ENCODE measurements at regions not wholly inside any gene's neighbourhood (a gene's known extent, or its start where the extent isn't known, plus 50 kb on each side); places are given as distances from the start of the nearest gene placed in this dataset.

- DNase-seq (ENCODE audit: low read depth): no peak
- no peak for TF ChIP-seq CTCF (IDR thresholded peaks at IDR 0.05; ENCODE audit: insufficient read depth, low read length)
- H3K4me3 ChIP-seq (ENCODE audit: low read depth, low read length): no peak overlapping the region
Measured at GRCh38 chr2:2640818-2641217, 309.7 kb upstream of the MYT1L start.

- no peak overlapping the region for H3K4me3 ChIP-seq (ENCODE audit: low read depth, low read length)
- no peak for TF ChIP-seq CTCF (IDR thresholded peaks at IDR 0.05; ENCODE audit: insufficient read depth, low read length)
- no peak for DNase-seq (ENCODE audit: low read depth)
Measured at GRCh38 chr2:2640371-2640770, 309.3 kb upstream of the MYT1L start.

DNA sequence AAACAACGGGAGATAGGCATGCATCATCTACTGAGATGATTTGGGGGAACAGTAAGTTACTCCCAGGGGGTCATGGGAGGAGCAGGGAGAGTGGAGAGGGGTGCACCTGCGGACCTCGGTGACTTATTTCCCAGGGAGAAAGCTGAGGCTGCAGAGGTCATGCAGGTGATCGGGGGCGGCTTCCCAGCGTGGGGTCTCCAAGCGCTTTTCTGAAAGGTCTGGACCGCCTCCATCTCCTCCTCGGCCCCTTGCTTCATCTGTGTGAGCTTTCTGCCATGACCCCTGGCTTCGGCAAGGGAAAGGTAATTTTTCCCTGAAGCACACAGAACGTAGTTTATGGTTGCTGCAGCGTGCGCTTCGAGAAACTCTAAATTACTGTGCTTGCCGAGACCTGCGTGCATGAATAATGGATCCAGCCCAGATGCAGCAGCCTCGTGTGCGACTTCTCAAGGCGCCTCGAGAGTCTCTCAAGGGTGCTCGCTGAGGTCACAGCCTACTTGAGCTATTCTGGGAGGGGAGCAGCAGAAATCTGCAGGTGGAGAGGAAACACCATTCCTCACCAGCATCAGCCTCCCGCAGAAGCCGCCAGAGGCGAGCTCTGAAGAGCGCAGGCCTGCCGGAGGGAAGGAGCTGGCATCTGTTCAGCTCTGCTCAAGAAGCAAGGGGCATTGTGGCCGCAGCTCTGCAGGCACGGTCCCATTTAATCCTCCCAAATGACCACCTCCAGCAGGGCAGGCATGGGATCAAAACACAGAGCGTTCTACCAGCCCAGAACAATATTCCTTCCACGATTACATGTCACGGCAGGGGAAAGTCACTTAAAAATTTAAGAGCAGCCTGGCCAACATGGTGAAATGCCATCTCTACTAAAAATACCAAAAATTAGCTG lies 308.4 kb upstream of the MYT1L start:
- no peak for DNase-seq (ENCODE audit: low read depth)
- H3K4me3 ChIP-seq (ENCODE audit: low read depth, low read length): no peak overlapping the region
- no peak for TF ChIP-seq CTCF (IDR thresholded peaks at IDR 0.05; ENCODE audit: insufficient read depth, low read length)

- TF ChIP-seq CTCF (IDR thresholded peaks at IDR 0.05; ENCODE audit: insufficient read depth, low read length): no peak
- no peak for DNase-seq (ENCODE audit: low read depth)
- H3K4me3 ChIP-seq (ENCODE audit: low read depth, low read length): no peak overlapping the region
Measured at GRCh38 chr2:2638547-2639220, 307.6 kb upstream of the MYT1L start.

- no peak for TF ChIP-seq CTCF (IDR thresholded peaks at IDR 0.05; ENCODE audit: insufficient read depth, low read length)
- no peak for DNase-seq (ENCODE audit: low read depth)
- no peak overlapping the region for H3K4me3 ChIP-seq (ENCODE audit: low read depth, low read length)
Measured at GRCh38 chr2:2636813-2637212, 305.7 kb upstream of the MYT1L start.

DNA sequence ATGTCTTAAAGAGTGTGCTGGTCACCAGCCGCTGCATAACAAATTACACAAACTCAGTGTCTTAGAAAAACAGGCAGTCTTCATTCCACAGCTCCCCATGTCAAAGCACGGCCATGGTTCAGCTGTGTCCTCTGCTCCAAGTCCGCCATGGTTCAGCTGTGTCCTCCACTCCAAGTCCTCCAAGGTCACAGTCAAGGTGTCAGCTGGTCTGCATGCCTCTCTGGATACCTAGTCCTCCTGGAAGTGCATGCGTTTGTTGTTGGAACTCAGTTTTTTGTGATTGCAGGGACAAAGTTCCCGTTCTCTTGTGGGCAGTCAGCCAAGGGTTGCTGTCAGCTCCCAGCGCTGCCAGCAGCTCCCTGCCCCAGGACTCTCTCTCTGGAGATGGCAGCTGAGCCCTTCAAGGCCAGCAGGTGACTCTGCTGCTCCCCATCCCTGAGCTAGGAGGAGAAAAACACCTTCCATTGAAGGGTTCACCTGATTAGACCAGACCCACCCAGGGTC lies 304.0 kb upstream of the MYT1L start:
- H3K4me3 ChIP-seq (ENCODE audit: low read depth, low read length): no peak overlapping the region
- TF ChIP-seq CTCF (IDR thresholded peaks at IDR 0.05; ENCODE audit: insufficient read depth, low read length): no peak
- no peak for DNase-seq (ENCODE audit: low read depth)

Measured in fibroblast of the aortic adventitia (primary cell).